Middle frontal gyrus (tissue), 1 donor: ENCODE measurements at regions not wholly inside any gene's neighbourhood (a gene's known extent, or its start where the extent isn't known, plus 50 kb on each side); places are given as distances from the start of the nearest gene placed in this dataset.
"Not testable (repeated sequence)": the region's sequence is repeated elsewhere in the genome, so short reads cannot be mapped to it uniquely, and the experiment has no call there.

Source experiments
- DNase-seq: peaks from one replicate; pipeline ENCODE4 v3.0.0-alpha.2; 2015; ENCODE audit warnings: low spot score; ENCODE audit errors: extremely low spot score

DNA sequence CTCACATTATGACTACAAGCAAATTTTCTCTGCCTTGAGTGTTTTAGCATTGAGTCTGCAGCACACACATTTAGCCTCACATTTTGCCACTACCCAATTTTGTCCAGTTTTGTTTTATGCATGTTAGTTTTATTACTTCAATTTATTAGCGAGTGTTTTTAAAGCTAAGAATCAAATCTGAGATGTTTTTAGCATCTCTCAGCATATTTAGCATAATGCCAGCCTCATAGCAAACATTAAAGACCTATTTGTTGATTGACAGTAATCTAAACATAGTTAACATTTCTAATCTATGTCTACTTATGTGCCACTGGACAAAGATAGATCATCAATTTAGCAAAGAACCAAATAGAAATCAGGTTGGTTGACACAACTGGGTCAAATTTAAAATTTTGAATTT, 94.1 kb upstream of the NXPH2 start:
- DNase-seq = no peak

DNA sequence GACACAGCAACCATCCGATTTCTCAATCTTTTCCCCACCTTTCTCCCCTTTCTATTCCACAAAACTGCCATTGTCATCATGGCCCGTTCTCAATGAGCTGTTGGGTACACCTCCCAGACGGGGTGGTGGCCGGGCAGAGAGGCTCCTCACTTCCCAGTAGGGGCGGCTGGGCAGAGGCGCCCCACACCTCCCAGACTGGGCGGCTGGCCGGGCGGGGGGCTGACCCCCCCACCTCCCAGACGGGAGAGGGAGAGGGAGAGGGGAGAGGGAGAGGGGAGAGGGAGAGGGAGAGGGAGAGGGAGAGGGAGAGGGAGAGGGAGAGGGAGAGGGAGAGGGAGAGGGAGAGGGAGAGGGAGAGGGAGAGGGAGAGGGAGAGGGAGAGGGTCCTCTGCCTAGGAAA, 91.9 kb upstream of the NXPH2 start:
- not testable (repeated sequence) for DNase-seq

DNA sequence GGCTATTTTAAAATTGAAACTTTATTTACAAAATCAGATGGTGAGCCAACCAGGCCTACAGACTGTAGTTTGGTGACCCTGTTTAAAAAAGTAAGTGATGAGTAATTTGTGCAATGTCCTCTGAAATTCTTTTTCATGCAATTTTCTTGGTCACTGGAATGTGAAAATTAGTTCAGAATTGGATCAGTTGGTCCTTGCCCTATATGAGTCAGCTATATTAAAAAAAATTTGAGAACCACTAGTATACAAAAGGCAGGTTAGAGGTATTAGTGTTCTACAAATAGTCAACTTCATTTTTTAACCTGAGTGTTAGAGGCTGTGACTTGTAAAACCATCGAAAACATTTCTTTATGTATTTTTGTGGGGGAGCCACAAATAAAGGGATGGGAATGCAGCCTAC, 91.1 kb upstream of the NXPH2 start:
- DNase-seq = no peak

- DNase-seq = no peak
Measured at GRCh38 chr2:138867341-138867740, 87.2 kb upstream of the NXPH2 start.

GRCh38 chr2:138866797-138867196, 86.6 kb upstream of the NXPH2 start:
- DNase-seq = no peak

DNA sequence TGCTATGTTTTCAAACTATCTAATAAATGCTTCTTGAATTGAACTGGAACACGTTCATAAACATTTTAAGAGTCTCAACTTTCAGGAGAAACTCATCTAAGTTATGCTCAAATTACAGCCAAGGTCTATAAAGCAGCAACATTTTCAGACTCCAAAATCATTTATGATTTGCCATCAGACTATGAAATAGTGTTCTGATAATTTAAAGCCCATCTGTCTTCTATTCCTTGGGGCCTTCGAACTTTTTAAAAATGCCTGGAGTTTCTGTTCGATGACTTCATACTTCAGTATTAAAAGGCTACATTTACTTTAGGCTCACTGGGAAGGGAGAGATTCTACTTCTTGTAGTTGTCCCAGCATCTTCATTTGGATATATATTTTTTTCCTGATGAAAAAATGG, 73.6 kb upstream of the NXPH2 start:
- no peak for DNase-seq

- no peak for DNase-seq
Measured at GRCh38 chr2:138853296-138853695, 73.1 kb upstream of the NXPH2 start.

- DNase-seq = no peak
Measured at GRCh38 chr2:138846216-138846821, 66.1 kb upstream of the NXPH2 start.

- no peak for DNase-seq
Measured at GRCh38 chr2:138842341-138842740, 62.2 kb upstream of the NXPH2 start.

DNA sequence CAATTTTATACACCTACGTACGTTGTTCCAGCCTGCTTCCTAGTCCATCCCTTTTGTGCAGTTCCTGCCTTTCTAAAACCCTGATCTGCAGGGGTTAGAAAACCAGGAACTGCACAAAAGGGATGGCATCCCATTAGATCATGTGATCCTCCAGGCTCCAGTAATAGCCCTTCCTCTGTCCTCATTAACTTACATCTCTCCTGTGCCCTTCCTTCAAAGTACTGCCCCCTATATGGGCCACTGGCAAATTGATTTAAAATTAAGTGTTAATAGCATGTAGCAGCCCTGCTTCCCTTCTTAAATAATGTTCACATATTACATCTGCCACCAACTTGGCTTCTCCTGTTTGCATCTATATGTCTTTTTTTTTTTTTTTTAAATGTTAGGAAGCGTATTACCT, 61.3 kb upstream of the NXPH2 start:
- DNase-seq = no peak

- no peak for DNase-seq
Measured at GRCh38 chr2:138838851-138839620, 58.8 kb upstream of the NXPH2 start.

GRCh38 chr2:138831691-138832090, 51.5 kb upstream of the NXPH2 start:
- no peak for DNase-seq

DNA sequence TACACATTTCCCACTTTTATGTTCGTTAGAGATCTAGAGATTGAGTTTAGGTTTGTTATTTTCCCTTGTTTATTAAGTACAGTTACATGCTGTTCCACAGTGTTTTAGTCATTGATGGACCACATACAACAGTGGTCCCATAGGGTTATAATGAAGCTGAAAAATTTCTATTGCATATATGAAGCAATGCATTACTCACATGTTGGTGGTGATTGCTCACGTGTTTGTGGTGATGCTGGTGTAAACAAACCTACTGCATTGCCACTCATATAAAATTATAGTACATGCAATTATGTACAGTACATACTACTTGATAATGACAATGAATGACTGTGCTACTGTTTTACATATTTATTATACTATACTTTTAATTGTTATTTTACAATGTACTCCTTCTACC, 51.0 kb upstream of the NXPH2 start:
- no peak for DNase-seq

DNA sequence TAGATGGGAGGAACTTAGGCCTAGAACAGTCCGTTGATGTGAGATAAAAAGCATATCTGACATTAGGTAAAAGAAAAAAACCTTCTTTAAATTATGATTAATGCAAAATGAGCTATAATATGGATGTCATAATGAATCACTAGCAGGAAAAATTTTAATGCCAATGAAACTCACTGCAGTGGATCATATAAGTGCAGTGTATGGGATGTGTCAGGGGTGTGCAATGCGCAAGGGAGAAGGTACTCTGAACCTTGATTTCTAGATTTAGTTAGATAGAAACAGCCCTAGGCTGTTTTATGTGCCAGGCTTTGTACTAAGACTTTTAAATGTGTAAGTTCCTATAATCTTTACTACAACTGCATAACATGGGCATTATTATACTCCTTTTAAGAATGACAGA, 50.4 kb upstream of the NXPH2 start:
- no peak for DNase-seq
